CD14-positive monocyte (primary cell): ENCODE measurements at regions not wholly inside any gene's neighbourhood (a gene's known extent, or its start where the extent isn't known, plus 50 kb on each side); places are given as distances from the start of the nearest gene placed in this dataset.

ENCODE experiments used
- DNase-seq, 3 donors: peaks; one replicate each; pipeline ENCODE4 v3.0.0-alpha.2; 2011 to 2022
- H2AFZ ChIP-seq: 2 replicates; pipeline ENCODE4 v1.6.0; 2012; ENCODE audit warnings: mild to moderate bottlenecking, low read depth, low read length, inconsistent platforms; ENCODE audit not compliant: insufficient read depth, poor library complexity, severe bottlenecking
- H3K27ac ChIP-seq, 2 donors: 1 replicate in 1 of 2; 2 replicates in 1 of 2; pipeline ENCODE4 v1.5.1; 2012 to 2013; ENCODE audit warnings: low read length in 2 of 2, control low read depth in 1 of 2, inconsistent platforms in 1 of 2, low read depth in 1 of 2, mild to moderate bottlenecking in 1 of 2
- H3K27me3 ChIP-seq, 2 donors: one replicate each; pipeline versions ENCODE4 v1.6.0 to v1.6.1; 2011 to 2013; ENCODE audit warnings: low read length in 2 of 2; ENCODE audit not compliant: control insufficient read depth in 2 of 2, insufficient read depth in 2 of 2
- H3K36me3 ChIP-seq, 2 donors: replicated peaks in 1 of 2; 1 replicate in 1 of 2; 2 replicates in 1 of 2; pipeline versions ENCODE4 v1.5.1 to v1.6.1; 2012 to 2013; ENCODE audit warnings: low read length in 2 of 2, control low read depth in 1 of 2, inconsistent platforms in 1 of 2, mild to moderate bottlenecking in 1 of 2; ENCODE audit not compliant: insufficient read depth in 2 of 2, control insufficient read depth in 1 of 2
- H3K4me1 ChIP-seq, 2 donors: 1 replicate in 1 of 2; 2 replicates in 1 of 2; pipeline versions ENCODE4 v1.5.1 to v1.6.1; 2012 to 2013; ENCODE audit warnings: low read length in 2 of 2, control low read depth in 1 of 2, inconsistent platforms in 1 of 2, mild to moderate bottlenecking in 1 of 2, moderate library complexity in 1 of 2; ENCODE audit not compliant: insufficient read depth in 2 of 2, control insufficient read depth in 1 of 2
- H3K4me2 ChIP-seq: replicated peaks from 2 replicates; pipeline ENCODE3; 2012; ENCODE audit warnings: low read length, moderate library complexity, mild to moderate bottlenecking; ENCODE audit not compliant: poor library complexity, severe bottlenecking; ENCODE audit errors: extremely low read depth
- H3K4me3 ChIP-seq, 3 experiments: fragments of 200-600 bp in 1 of 3; sonication (generic) in 1 of 3; replicated peaks in 1 of 3; 1 replicate in 2 of 3; 2 replicates in 1 of 3; pipeline ENCODE4 v1.5.1; 2011 to 2013; ENCODE audit warnings: low read length in 3 of 3, mild to moderate bottlenecking in 3 of 3, control low read depth in 2 of 3, low read depth in 2 of 3, inconsistent platforms in 1 of 3, moderate library complexity in 1 of 3
- H3K79me2 ChIP-seq: 2 replicates; pipeline ENCODE4 v1.6.0; 2012; ENCODE audit warnings: mild to moderate bottlenecking, control low read depth, inconsistent platforms, low read length, moderate library complexity; ENCODE audit not compliant: insufficient read depth
- H3K9ac ChIP-seq: 2 replicates; pipeline ENCODE4 v1.6.0; 2017; ENCODE audit warnings: low read length, mild to moderate bottlenecking; ENCODE audit not compliant: insufficient read depth, poor library complexity, severe bottlenecking
- H3K9me3 ChIP-seq, 2 donors: replicated peaks in 1 of 2; 1 replicate in 1 of 2; 2 replicates in 1 of 2; pipeline versions ENCODE4 v1.5.1 to v1.6.1; 2012 to 2013; ENCODE audit warnings: low read length in 2 of 2, control low read depth in 1 of 2; ENCODE audit not compliant: control insufficient read depth in 1 of 2, insufficient read depth in 1 of 2
- H4K20me1 ChIP-seq: 2 replicates; pipeline ENCODE4 v1.6.0; 2012; ENCODE audit warnings: mild to moderate bottlenecking, low read length, control low read depth, moderate library complexity; ENCODE audit not compliant: insufficient read depth
- H3K27ac Mint-ChIP-seq, 7 donors: one replicate each; pipeline ENCODE4 v1.8.0; 2020; ENCODE audit warnings: mild to moderate bottlenecking in 7 of 7, mixed read lengths in 7 of 7, moderate library complexity in 6 of 7, inconsistent platforms in 2 of 7
- H3K27me3 Mint-ChIP-seq, 3 donors: one replicate each; pipeline ENCODE4 v1.8.0; 2021 to 2022; ENCODE audit warnings: low read depth in 3 of 3, mild to moderate bottlenecking in 3 of 3, mixed read lengths in 3 of 3, moderate library complexity in 3 of 3, inconsistent platforms in 1 of 3
- H3K36me3 Mint-ChIP-seq, 2 donors: one replicate each; pipeline ENCODE4 v1.8.0; 2020; ENCODE audit warnings: mixed read lengths in 2 of 2, inconsistent platforms in 1 of 2, mild to moderate bottlenecking in 1 of 2
- H3K4me1 Mint-ChIP-seq: one replicate; pipeline ENCODE4 v1.8.0; 2020; ENCODE audit warnings: mild to moderate bottlenecking, mixed read lengths
- H3K4me3 Mint-ChIP-seq, 2 donors: one replicate each; pipeline ENCODE4 v1.8.0; 2020; ENCODE audit warnings: mild to moderate bottlenecking in 2 of 2, mixed read lengths in 2 of 2, moderate library complexity in 1 of 2
- H3K9me3 Mint-ChIP-seq, 7 donors: one replicate each; pipeline ENCODE4 v1.8.0; 2020 to 2022; ENCODE audit warnings: mixed read lengths in 7 of 7, mild to moderate bottlenecking in 6 of 7, moderate library complexity in 6 of 7, inconsistent platforms in 2 of 7
- WGBS: methylation state at CpG from one replicate; pipeline ENCODE4 v1.1.5; 2013; ENCODE audit warnings: missing lambda C conversion rate; ENCODE audit not compliant: insufficient coverage; 5-methylcytosine and 5-hydroxymethylcytosine counted together
- intact Hi-C, 2 donors: fragments of 100-400 bp; cut with micrococcal nuclease; formaldehyde crosslinking; loops; one replicate each; pipeline versions ENCODE4 v1.15.0 to v1.15.1; 2023
- TF ChIP-seq, protein P1 (sequence below): fragments of 200-600 bp; IDR thresholded peaks from one replicate; pipeline ENCODE4 v1.8.0; 2022; ENCODE audit warnings: antibody characterized with exemption, mild to moderate bottlenecking

- no CpG with 5 or more reads among the region's 2 CpGs for WGBS
- H3K27ac ChIP-seq = no peak overlapping the region
These were observed 449.3 kb downstream of the PCDH17 start for GRCh38 chr13:58080806-58081205.

DNA sequence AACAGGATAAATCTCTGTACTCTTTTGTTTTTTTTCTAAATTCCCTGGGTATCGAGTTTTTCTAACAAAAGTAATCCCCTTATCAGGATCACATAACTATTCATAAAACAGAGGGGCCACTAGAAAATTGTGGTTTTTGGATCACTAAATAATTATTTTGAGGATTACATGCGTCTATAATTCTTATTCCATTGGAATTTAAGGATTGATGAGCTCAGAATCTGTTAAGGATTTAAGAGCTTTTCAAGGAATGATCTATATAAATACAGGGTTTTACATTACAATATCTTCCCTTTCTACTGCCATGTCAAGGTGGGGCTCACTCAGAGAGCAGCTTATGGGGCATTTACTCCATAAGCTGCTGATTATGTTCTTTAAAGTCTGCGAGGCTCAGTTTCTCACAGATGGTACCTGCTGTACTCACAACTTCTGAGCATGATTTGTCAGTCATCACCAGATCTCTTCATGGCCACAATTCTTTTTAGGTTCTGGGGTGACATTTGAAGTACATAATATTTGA, 449.8 kb downstream of the PCDH17 start:
- no peaks in the 10 kb centered on the region for H3K4me1 Mint-ChIP-seq
- intact Hi-C loops = no loop called here
- H3K27me3 Mint-ChIP-seq = peaks cover 3 to 5% (median 4%) of the 10 kb centered on the region in 3 donors
- Histone ChIP-seq H3K9me3 (no peaks in the 10 kb centered on the region), H3K79me2 (no peaks in the 10 kb centered on the region), H3K4me1 (no peaks in the 10 kb centered on the region), H3K27ac (no peak overlapping the region), H3K27me3 (peaks cover 6% of the 10 kb centered on the region in 2 donors), H3K9ac (no peak overlapping the region), H3K4me3 (no peak overlapping the region), H4K20me1 (no peaks in the 10 kb centered on the region), H3K36me3 (no peaks in the 10 kb centered on the region), H3K4me2 (no peak overlapping the region), H2AFZ (no peak overlapping the region)
- WGBS = no CpG with 5 or more reads among the region's 3 CpGs
- no peak overlapping the region for H3K27ac Mint-ChIP-seq
- H3K36me3 Mint-ChIP-seq = no peaks in the 10 kb centered on the region
- H3K4me3 Mint-ChIP-seq = no peak overlapping the region
- no peaks in the 10 kb centered on the region for H3K9me3 Mint-ChIP-seq
- no peak for DNase-seq
- TF ChIP-seq, protein P1, sequence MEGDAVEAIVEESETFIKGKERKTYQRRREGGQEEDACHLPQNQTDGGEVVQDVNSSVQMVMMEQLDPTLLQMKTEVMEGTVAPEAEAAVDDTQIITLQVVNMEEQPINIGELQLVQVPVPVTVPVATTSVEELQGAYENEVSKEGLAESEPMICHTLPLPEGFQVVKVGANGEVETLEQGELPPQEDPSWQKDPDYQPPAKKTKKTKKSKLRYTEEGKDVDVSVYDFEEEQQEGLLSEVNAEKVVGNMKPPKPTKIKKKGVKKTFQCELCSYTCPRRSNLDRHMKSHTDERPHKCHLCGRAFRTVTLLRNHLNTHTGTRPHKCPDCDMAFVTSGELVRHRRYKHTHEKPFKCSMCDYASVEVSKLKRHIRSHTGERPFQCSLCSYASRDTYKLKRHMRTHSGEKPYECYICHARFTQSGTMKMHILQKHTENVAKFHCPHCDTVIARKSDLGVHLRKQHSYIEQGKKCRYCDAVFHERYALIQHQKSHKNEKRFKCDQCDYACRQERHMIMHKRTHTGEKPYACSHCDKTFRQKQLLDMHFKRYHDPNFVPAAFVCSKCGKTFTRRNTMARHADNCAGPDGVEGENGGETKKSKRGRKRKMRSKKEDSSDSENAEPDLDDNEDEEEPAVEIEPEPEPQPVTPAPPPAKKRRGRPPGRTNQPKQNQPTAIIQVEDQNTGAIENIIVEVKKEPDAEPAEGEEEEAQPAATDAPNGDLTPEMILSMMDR = no peak

More at GRCh38 chr13:58080806-58081205, 449.3 kb downstream of the PCDH17 start:
- H3K27me3 ChIP-seq = peaks cover 5% of the 10 kb centered on the region in 2 donors
- no peak overlapping the region for H3K9ac ChIP-seq
- Mint-ChIP-seq H3K27ac (no peak overlapping the region), H3K9me3 (no peaks in the 10 kb centered on the region), H3K4me3 (no peak overlapping the region), H3K36me3 (no peaks in the 10 kb centered on the region), H3K4me1 (no peaks in the 10 kb centered on the region), H3K27me3 (peaks cover 1 to 4% (median 2%) of the 10 kb centered on the region in 3 donors)
- H3K4me3 ChIP-seq = no peak overlapping the region
- H3K79me2 ChIP-seq = no peaks in the 10 kb centered on the region
- intact Hi-C loops = no loop called here
- no peaks in the 10 kb centered on the region for H3K9me3 ChIP-seq
- TF ChIP-seq, protein P1 = no peak
- no peak overlapping the region for H3K4me2 ChIP-seq
- no peaks in the 10 kb centered on the region for H4K20me1 ChIP-seq
- no peaks in the 10 kb centered on the region for H3K36me3 ChIP-seq
- H2AFZ ChIP-seq = no peak overlapping the region
- H3K4me1 ChIP-seq = no peaks in the 10 kb centered on the region
- no peak for DNase-seq
